GM19467 (cell line): ENCODE measurements at regions not wholly inside any gene's neighbourhood (a gene's known extent, or its start where the extent isn't known, plus 50 kb on each side); places are given as distances from the start of the nearest gene placed in this dataset.

Experiments used
- ATAC-seq: cut with Tn5 transposase; IDR thresholded peaks from one replicate; pipeline ENCODE4 v1.9.1; 2021; ENCODE audit warnings: mild to moderate bottlenecking, moderate library complexity; ENCODE audit not compliant: unreplicated experiment

DNA sequence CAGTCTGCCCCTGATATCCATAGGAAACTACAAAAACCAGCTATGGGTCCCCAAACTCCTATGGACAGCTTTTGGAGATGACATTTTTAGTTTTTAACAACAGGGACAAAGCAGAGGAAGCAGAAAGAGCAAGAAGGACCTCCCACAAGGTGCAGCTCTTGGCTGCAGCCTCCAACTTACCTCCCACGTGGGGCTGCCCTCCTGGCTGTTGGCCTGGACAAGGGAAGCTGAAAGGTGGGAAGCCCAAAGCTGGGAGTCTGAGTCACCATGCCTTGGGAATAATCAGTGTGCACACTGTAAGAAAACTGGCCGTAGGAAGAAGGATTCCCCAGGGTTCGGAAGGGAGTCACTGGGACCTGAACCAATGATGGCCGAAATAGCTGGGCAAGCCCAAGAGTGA is 51.8 kb upstream of the PAX1 start:
- ATAC-seq: no peak

DNA sequence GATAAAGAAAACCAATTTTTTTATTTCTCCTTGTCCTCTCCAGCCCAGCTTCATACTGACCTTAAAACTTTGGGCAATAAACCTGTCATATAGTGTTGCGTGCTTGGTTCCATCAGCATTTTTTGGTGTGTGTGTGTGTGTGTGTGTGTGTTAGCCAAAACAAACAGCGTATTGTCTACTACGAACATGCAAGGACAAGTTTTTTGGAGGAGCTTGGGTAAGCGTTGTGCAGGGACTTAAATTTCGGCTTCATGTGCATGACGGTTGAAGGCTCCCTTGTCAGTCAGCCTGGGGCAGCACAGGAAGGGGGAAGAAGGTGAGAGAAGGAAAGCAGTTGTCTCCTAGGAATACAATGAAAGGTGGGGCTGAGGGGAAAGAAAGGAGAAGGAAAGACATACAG is 62.0 kb upstream of the PAX1 start:
- no peak for ATAC-seq

DNA sequence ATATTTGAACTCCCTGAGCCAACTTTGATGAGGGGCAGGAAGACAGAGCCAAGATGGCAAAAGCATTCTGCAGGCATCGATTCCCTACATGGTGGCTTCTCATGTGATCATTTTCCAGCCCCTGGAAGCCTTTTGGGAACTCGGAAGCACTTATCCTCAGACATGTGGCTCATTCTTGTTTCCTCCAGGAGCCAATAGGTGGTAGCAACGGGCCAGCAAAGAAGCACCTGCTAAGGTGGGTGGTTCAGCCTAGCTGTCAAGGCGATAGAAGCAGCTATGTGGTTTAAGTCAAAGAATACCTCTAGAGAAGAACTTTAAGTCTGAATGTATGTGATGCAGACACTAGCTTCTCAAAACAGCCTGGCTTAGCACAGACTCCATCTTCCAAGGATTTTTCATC is 64.9 kb upstream of the PAX1 start:
- ATAC-seq: no peak

DNA sequence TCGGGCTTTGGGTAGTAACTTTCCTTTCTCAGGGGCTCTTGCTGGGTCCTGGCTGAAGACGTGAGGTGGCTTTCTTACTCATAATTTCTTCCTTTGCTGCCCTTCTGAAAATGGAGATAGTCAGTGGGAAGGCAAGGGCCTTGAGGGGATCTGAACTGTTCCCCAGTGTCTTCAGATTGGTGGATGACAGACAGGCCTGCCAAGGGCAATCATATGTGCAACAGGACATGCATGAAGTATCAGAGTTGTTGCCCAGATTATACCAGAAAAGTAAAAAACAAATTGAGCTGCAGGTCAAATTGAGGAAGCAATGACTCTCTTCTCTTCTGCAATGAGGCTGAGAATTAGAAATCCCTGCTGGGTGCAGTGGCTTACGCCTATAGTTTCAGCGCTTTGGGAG is 71.6 kb upstream of the PAX1 start:
- no peak for ATAC-seq

DNA sequence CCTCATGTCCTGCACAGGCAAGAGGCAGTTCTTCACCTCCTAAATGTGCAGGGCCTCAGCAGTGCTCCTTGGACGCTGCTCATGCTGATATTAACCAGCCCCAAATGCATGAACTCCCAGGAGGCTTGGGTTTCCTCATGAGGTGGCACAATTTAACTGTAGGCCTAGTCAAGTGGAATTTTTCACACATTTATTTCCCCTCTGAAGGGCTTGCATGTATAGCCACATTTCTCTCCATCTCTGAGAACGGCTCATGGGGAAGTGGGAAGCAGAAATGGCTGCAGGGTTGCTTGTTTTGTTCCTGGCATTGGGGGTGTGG is 72.8 kb upstream of the PAX1 start:
- no peak for ATAC-seq

DNA sequence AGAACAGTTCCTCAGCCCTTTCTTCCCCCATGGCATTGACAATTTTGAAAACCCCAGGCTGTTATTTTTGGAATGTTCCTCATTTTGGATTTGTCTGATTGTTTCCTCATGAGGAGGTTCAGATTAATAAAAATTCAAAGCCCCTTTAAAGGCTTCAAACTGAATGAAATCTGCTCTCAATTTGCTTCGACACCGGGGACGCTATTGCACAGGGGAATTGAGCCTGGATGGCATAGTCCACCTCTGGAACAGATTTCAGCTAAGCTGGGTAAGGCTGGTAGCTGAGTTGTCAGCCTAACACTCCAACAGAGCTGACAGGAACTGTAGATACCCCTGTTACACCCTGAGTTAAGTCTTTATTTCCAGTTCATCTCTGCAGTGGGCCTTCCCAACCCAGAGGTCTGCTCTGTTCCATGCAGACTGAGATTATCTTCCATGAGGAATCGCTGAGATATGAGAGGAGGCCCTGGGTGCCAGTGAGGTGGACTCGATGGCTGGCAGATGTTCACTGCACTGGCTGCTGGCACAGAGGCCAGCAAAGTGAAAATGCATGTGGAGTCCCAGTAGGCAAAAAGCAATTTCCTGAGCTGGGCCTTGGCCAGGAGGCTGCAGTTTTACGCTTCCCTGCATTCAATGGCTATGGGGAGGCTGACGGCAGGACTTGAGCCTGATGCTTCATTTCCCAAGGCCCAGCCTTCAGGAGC is 73.3 kb upstream of the PAX1 start:
- ATAC-seq: no peak

DNA sequence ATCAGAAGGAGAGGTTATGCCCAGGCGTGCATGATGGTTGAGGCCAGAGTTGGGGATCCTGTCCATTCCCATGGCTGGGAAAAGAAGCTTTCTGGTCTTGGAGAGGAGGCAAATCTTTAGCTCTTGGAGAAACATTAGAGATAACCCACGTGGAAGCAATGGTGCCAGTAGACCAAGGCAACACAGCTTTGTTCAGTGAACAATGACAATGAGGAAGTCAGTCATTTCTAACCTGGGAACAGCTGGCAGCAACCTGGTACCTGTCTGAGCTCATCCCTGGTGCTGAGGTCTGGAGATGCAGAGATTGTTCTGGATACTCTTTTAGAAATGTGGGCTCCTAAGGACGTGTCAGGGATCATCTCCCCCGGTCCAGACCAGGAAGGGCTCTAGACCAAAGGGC is 76.7 kb upstream of the PAX1 start:
- ATAC-seq: no peak

DNA sequence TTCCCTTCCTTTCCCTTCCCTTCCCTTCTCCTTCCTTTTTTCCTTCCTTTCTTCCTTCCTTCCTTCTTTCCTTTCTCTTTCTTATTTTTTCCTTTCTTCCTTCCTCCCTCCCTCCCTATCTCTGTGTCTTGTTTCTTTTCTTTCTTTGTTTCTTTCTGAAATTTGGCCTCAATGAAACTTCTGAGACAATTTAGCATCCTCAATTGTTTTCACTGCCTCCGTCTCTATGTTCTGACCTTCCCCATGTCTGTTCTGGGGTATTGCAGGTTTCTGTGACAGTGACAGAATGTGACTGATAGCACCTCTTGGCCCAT is 81.7 kb upstream of the PAX1 start:
- ATAC-seq: no peak

DNA sequence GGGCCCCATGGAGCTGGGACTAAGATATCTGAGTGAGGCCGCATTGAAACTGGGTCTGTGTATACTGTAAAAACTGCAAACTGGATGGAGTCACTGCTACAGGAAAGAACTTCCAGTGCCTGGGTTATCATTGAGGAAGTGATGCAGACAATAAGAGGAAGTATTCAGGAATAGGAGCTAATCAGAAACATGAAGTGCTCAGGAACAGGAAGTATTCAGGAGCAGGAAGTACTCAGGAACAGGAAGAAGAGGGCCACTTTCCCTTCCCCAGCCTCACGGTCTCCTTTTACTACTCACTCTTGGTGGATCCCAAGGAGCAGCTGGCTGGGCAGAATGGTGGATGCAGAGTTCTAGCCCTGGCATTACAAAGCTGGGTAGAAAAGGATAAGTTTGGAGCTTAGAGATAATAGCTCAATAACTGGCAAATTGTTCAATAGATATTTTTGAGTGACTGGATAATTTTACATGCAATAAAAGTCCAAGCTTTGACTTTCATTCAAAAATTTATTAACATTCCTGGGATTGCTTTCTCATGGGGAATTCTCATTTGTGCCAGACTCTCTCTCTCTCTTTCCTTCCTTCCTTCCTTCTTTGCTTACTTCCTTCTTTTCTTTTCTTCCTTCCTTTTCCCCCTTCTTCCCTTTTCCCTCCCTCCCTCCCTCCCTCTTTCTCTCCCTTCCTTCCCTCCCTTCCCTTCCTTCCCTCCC is 82.2 kb upstream of the PAX1 start:
- ATAC-seq: no peak

DNA sequence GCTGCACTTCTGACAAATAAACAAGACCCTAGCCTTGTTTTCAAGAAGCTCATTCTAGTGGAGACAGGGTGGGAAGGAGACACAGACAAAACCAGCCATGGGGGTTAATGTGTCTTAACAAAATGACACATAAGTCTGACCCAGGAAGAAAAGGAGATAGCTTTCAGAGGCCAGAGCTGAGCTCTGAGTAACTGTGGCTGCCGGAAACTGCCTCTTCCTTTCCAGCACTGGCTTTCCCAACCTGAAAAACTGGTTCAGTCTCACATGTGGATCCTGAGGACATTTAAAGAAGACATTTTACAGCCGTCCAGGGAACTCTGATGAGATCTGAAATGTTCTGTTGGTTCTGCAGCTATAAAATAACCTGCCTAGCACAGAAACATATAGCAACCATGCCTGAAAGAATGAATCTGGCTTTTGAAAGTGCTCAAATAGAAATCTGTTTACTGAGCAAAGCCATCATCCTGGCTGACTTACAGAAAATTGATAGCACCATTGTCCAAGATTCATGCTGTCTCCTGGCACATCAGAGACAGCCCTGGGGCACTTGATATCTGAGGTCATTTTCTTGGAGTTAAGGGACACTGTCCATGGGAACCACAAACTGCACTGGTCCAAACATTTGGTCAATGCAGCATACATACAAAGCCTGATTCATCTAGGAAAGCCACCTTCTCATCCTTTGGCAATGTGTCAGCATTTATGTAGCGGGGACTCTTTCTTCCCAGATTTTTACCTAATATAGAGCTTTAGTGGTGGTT is 83.2 kb upstream of the PAX1 start:
- no peak for ATAC-seq

DNA sequence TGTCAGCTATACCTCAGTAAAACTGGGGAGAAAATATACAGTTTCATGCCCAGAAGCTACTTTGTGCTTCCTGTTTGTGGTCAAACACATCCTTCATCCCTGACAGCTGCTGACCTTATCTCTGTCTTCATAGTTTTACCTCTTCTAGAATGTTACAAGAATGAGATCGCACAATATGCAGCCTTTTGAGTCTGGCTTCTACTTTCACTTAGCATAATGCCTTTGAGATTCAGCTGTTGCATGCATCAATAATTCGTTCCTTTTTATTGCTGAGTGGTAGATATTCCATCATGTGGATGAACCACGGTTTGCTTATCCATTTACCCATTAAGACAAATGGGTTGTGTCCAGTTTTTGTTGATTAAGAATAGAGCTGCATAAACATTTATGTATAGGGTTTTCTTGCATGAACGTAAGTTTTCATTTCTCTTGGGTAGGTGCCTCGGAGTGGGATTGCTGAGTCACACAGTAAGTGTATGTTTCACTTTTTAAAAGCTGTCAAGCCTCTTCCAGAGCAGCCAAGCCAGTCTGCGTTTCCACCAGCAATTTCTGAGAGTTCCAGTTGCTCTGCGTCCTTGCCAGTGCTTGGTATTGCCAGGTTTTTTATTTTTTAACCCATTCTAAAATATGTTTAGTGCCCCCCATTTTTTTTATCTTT is 86.6 kb upstream of the PAX1 start:
- no peak for ATAC-seq

DNA sequence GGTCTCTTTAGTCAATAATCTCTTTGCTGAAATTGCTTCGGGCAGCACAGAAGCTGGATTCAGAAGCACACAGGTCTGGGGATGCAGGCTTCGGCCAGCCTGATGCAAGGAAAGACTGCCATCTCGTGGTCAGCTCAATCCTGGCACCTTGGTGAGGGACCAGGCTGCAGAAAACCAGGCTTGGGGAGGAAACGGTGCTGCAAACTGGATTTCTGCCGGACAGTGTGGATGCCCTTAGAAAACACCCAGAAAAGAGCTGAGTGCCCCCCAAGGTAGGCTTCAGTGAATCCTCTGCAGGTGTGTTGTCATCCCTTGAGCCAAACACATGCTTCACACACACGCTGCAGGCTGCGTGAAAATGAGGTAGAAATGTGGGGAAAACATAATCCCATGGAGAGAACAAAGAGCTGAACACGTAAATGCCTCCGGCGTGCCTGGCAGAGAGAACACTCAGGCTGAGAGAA is 89.8 kb upstream of the PAX1 start:
- ATAC-seq: peak; percentile 73

DNA sequence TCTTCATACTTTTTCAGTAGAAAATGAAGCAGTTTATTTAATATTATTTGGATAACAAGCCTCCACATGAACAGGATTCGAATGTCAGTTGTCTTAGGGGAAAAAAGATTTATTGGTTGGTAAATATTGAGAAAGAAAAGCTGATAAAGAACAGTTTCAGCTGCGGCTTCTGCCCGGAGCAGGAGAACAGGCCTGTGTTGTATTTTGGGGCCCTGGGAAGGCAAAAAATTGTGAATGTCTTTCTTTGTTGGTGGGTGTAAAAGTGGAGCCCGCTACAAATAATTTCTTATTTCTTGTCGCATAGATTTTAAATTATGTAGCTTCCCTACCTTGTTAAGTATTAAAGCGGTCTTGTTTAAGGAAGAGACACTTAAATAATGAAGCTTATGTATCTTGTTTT is 90.5 kb upstream of the PAX1 start:
- ATAC-seq: no peak

DNA sequence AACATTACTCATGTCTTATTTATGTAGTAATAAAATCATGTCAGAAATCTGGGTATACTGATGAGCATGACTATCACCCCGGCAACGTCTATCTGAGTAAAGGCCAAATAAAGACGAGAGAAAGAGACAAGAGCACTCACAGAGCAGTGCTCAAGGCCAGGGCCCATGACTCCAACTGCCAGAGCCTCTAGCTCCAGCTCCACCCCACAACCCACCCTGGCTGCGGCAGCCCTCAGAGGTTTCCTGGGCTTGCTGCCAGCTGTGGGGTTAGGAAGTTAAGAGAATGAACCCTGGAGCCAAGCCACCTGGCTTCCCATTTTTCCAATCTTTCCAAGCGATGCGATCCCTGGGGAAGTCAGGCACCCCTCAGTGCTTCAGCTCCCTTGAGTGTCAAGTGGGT is 92.0 kb upstream of the PAX1 start:
- no peak for ATAC-seq

DNA sequence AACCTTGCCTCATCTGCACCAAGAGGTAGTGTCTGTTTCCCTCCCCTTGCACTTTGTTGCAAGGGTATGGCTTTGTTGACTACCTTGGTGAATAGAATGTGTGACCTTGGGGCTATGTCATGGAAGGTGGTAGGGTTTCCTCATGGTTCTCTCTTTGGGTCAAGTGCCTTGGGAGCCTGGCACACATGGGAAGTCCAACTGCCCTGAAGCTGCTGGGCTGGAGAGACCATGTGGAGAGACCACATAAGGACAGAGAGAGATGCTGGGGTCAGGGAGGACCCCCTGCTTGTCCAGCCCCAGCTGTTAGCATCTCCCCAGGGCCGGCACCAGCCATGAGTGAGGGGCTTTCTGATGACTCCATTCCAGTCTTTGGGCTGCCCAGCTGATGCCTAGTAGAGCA is 95.5 kb upstream of the PAX1 start:
- ATAC-seq: no peak

DNA sequence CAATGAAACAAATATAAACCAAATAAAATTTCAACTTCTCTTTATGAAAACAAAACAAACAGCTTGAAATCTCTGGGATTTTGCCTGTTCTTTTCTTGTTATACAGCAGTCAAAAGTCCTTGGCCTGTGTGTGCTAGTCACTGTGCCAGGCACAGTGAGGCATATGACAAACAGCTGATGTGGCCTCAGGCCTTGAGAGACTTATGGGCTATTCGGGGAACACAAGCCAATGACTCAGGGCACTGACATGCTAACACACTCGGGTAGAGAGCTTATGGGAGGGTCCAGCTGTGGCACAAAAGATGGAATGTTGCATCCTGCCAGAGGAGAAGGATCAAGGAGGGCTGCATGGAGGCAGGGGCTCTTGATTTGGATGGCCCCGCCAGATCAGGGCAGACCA is 95.4 kb upstream of the NKX2-2 start:
- no peak for ATAC-seq

DNA sequence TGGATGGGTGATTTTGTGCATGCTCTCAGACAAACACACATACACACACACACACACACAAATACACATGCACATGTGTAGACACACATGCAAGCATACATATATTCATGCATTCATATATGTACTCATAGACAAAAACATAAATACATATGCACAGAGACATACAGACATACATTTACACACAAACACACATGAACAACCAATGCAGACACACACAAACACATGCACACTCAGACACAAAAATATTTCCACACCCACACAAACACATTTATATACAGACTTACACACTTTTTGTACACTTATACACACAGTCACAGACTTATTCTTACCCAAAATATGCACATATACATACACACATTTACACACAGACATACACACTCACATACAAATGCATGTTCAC is 94.9 kb upstream of the NKX2-2 start:
- ATAC-seq: no peak

DNA sequence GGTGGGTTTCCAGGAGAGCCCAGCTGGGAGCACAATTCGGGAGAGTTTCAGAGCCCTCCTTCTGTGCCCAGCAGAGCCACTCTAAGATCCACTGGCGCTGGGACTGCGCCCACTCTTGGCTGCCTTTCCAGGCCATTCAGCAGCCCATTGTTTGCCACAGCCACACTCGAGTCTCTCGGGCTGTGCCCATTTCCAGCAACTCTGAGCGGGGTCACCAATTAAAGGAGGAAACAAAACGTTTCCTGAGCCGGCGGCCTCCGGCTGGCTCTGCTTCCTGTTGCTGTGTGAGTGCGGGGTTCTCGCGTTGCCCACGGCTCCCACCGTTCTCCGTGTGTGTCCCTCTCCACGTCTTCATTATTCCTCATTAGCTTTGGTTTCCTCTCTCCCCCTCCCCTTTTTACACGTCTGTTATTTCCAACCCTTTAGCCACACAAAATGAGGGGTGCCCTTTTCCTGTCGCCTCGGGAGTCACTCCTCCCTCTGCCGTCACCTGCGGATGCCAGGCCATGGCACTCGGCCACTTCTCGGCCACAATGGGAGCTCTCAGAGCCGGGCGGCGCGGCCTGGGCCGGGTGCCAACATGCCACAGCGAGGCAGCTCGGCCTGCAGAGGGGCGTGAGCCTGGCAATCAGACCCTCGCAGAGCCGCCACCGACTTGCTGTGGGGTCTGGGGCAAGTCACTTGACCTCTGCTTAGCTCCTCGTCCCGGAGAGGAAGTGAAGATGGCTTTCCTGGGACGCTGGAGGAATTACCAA is 94.3 kb upstream of the NKX2-2 start:
- no peak for ATAC-seq

DNA sequence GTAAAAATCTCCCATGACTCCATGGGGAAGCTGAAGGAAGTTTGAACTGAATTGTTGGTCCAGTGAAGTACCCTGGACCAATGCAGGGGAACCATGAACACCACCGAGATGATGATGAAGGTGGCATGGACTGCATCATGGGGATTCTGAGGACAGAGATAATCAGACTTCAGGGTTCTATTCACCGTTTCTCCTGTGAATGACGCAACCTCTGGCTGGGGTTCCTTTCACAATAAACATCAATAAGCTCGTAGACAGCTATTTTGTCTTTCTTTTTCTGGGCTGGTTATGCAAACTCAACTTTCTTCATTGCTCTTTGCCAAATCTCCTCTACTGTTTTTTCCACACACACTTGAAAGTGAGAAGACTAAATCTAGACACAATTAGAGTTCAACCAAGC is 87.9 kb upstream of the NKX2-2 start:
- ATAC-seq: no peak

DNA sequence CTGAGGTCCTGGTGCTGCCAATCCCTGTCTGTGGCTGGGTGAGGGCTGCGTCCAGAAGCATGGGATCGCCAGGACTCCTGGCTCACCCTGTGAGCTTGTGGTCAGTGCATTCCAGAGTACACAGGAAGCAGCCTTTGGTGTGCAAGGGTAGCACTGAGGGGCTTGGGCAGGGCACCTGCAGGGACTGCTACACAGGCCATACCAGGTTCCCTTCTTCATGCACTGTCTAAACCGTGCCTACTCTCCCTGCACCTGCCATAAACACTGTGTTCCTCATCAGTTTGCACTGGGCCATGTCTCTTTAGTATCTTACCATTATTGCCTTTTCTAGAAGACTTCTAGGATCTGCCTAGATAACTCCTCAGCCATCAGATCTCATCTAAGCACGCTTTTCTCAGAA is 72.8 kb upstream of the NKX2-2 start:
- ATAC-seq: no peak

DNA sequence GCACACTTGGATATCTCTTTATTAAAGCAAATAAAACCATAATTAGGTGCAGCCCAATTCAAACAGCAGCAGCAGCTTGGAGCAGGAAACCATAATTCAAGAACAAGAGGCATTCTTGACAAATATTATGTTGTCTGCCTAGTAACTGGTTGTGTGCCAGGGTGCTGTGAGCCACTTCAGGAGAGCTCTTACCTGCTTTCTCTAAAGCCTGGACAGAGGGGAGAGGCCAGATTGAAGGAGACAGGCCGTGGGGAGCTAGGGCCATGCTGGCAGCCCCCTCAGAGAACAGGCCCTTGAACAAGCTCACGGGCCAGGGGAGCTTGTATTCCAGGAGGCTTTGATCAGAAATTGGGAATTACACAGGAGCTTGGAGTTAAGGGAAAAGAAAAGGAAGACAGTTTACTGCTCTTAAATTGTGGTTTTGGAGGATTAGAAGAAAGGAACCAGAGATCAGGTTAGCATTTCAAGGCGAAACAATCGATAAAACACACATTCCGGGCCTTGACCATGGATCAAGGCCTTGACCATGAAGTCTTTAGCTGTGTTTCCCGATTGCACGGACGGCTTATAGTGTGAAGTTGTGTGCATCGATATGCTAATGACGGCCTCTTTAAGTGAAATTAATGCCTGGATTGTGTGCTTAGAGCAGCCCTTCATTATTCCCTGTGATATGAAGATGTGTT is 69.8 kb upstream of the NKX2-2 start:
- no peak for ATAC-seq
